KMS-11 (cell line): ENCODE measurements at regions not wholly inside any gene's neighbourhood (a gene's known extent, or its start where the extent isn't known, plus 50 kb on each side); places are given as distances from the start of the nearest gene placed in this dataset.

Experiments
- H2AFZ ChIP-seq: fragments of 200-600 bp; sonication (generic); 2 replicates; pipeline ENCODE4 v1.6.1; 2016; ENCODE audit warnings: antibody characterized with exemption, mixed run types, low read depth
- H3K27ac ChIP-seq: fragments of 200-600 bp; sonication (generic); 2 replicates; pipeline ENCODE4 v1.6.1; 2016; ENCODE audit warnings: mild to moderate bottlenecking, mixed run types
- H3K27me3 ChIP-seq: fragments of 200-600 bp; sonication (generic); 2 replicates; pipeline ENCODE4 v1.6.1; 2017; ENCODE audit warnings: mild to moderate bottlenecking, low read depth, mixed run types, moderate library complexity; ENCODE audit not compliant: insufficient read depth
- H3K36me3 ChIP-seq: fragments of 200-600 bp; sonication (generic); 2 replicates; pipeline ENCODE4 v1.6.1; 2017; ENCODE audit warnings: mild to moderate bottlenecking, mixed run types; ENCODE audit not compliant: insufficient read depth
- H3K4me1 ChIP-seq: fragments of 200-600 bp; sonication (generic); 2 replicates; pipeline ENCODE4 v1.6.1; 2016; ENCODE audit warnings: mild to moderate bottlenecking, low read depth, mixed run types; ENCODE audit not compliant: poor library complexity, severe bottlenecking
- H3K4me2 ChIP-seq: fragments of 200-600 bp; sonication (generic); 2 replicates; pipeline ENCODE4 v1.7.0; 2016; ENCODE audit warnings: mild to moderate bottlenecking, mixed run types
- H3K4me3 ChIP-seq: fragments of 200-600 bp; sonication (generic); IDR thresholded peaks from 2 replicates; pipeline ENCODE4 v1.6.1; 2017; ENCODE audit warnings: low read depth, low read length, mixed read lengths; ENCODE audit not compliant: insufficient read depth
- H3K79me2 ChIP-seq: fragments of 200-600 bp; sonication (generic); 2 replicates; pipeline ENCODE4 v1.6.1; 2016; ENCODE audit warnings: low read depth, mixed run types; ENCODE audit not compliant: insufficient read depth
- H3K9ac ChIP-seq: fragments of 200-600 bp; sonication (generic); 2 replicates; pipeline ENCODE4 v1.6.1; 2016; ENCODE audit warnings: mild to moderate bottlenecking, mixed run types
- H4K20me1 ChIP-seq: fragments of 200-600 bp; sonication (generic); 2 replicates; pipeline ENCODE4 v1.6.1; 2016; ENCODE audit warnings: mild to moderate bottlenecking, mixed run types; ENCODE audit not compliant: insufficient read depth
- TF ChIP-seq, protein P1 (sequence below): fragments of 200-600 bp; sonication (generic); conservative IDR thresholded peaks from 2 replicates; pipeline ENCODE4 v1.6.1; 2017; ENCODE audit warnings: low read depth, mild to moderate bottlenecking, antibody characterized with exemption, low read length, moderate library complexity, mixed read lengths

DNA sequence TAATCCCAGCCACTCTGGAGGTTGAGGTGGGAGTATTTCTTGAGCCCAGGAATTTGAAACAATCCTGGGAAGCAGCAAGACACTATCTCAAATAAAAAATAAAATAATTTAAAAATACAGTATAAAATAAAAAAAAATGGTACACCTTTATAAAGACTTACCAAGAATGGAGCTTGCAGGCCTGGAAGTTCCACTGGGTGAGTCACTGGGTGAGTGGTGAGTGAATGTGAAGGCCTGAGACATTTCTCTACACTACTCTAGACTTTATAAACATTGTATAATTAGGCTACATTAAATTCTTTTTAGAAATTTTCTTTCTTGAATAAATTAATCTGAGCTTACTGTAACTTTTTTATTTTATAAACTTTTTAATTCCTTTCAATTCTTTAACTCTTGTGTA is 609.1 kb upstream of the BCHE start:
- Histone ChIP-seq H3K4me1 (peaks cover 4% of the 10 kb centered on the region), H2AFZ (no peak overlapping the region), H3K79me2 (no peaks in the 10 kb centered on the region), H3K27me3 (no peaks in the 10 kb centered on the region), H3K36me3 (no peaks in the 10 kb centered on the region), H3K9ac (no peak overlapping the region), H3K4me3 (no peak overlapping the region), H3K27ac (no peak overlapping the region), H4K20me1 (no peaks in the 10 kb centered on the region), H3K4me2 (no peak overlapping the region)
- TF ChIP-seq, protein P1, sequence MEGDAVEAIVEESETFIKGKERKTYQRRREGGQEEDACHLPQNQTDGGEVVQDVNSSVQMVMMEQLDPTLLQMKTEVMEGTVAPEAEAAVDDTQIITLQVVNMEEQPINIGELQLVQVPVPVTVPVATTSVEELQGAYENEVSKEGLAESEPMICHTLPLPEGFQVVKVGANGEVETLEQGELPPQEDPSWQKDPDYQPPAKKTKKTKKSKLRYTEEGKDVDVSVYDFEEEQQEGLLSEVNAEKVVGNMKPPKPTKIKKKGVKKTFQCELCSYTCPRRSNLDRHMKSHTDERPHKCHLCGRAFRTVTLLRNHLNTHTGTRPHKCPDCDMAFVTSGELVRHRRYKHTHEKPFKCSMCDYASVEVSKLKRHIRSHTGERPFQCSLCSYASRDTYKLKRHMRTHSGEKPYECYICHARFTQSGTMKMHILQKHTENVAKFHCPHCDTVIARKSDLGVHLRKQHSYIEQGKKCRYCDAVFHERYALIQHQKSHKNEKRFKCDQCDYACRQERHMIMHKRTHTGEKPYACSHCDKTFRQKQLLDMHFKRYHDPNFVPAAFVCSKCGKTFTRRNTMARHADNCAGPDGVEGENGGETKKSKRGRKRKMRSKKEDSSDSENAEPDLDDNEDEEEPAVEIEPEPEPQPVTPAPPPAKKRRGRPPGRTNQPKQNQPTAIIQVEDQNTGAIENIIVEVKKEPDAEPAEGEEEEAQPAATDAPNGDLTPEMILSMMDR = no peak

DNA sequence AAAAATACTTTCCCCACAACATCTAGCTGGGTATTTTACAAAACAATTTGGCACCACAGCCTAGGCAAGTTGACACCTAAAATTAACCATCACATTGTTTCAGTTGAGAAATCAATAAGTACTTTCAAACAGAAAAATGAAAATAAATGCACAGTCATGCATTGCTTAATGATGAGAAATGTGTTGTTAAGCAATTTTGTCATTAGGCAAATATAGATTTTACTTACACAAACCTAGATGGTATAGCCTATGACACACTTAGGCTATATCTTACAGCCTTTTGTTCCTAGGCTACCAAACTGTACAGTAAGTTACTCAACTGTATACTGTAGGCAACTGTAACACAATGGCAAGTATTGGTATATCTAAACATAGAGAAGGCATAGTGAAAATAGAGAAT is 608.6 kb upstream of the BCHE start:
- Histone ChIP-seq H3K27ac (no peak overlapping the region), H2AFZ (no peak overlapping the region)
- TF ChIP-seq, protein P1 = no peak

DNA sequence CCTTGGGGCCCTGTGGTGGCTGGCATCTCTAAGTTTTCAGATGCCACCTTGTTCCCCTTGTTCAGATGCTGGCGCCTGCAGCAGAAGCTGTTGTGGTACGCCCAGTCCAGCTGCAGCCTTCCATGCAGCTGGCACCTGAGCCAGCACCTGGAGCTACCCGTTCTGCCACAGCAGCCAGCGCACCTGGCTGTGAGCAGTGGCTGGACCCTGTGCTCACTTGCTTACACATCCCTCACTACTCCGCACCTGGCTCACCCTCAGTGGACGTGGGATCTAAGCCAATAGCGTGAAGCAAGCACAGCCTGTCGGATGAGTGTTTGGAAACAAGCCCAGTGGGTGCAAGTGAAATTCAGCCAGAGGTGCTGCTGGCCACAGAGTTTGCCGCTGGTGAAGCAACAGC is 607.5 kb upstream of the BCHE start:
- Histone ChIP-seq H3K4me3 (no peak overlapping the region), H3K36me3 (no peaks in the 10 kb centered on the region), H3K9ac (no peak overlapping the region), H3K79me2 (no peaks in the 10 kb centered on the region), H3K4me2 (no peak overlapping the region), H3K27me3 (no peaks in the 10 kb centered on the region), H3K4me1 (peaks cover 4% of the 10 kb centered on the region), H3K27ac (no peak overlapping the region), H4K20me1 (no peaks in the 10 kb centered on the region), H2AFZ (no peak overlapping the region)
- TF ChIP-seq, protein P1 = no peak

More for the DNA sequence above, 608.6 kb upstream of the BCHE start:
- no peaks in the 10 kb centered on the region for H3K79me2 ChIP-seq
- H3K4me3 ChIP-seq = no peak overlapping the region
- H3K4me2 ChIP-seq = no peak overlapping the region
- no peak overlapping the region for H3K9ac ChIP-seq
- no peaks in the 10 kb centered on the region for H4K20me1 ChIP-seq
- no peaks in the 10 kb centered on the region for H3K36me3 ChIP-seq
- H3K27me3 ChIP-seq = no peaks in the 10 kb centered on the region
- H3K4me1 ChIP-seq = peaks cover 4% of the 10 kb centered on the region

DNA sequence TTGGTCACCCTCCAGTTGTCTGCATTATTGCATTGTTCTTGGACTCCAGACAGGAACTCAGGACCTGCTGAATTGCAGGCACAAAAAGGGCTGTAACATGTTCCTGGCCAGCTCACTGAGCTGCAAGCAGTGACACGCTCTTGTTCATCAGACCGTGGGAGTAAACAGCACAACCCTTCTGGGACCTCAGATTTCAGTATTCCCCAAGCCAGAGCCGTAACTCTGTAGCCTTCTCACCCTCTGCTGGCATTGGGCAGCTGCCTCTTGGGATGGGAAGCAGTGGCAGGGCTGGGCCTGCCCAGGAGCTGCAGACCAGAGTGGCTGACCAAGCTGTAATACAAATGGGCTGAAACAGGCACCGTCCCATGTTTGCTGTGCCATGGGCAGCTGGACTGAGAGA is 607.1 kb upstream of the BCHE start:
- no peaks in the 10 kb centered on the region for H3K79me2 ChIP-seq
- no peaks in the 10 kb centered on the region for H4K20me1 ChIP-seq
- H3K9ac ChIP-seq = no peak overlapping the region
- H3K27me3 ChIP-seq = no peaks in the 10 kb centered on the region
- no peak overlapping the region for H3K4me2 ChIP-seq
- no peak overlapping the region for H3K27ac ChIP-seq
- TF ChIP-seq, protein P1 = no peak
- H3K4me3 ChIP-seq = no peak overlapping the region
- no peak overlapping the region for H2AFZ ChIP-seq
- peaks cover 4% of the 10 kb centered on the region for H3K4me1 ChIP-seq
- no peaks in the 10 kb centered on the region for H3K36me3 ChIP-seq
